ENCODE measurements at regions not wholly inside any gene's neighbourhood (a gene's known extent, or its start where the extent isn't known, plus 50 kb on each side); places are given as distances from the start of the nearest gene placed in this dataset.

DNA sequence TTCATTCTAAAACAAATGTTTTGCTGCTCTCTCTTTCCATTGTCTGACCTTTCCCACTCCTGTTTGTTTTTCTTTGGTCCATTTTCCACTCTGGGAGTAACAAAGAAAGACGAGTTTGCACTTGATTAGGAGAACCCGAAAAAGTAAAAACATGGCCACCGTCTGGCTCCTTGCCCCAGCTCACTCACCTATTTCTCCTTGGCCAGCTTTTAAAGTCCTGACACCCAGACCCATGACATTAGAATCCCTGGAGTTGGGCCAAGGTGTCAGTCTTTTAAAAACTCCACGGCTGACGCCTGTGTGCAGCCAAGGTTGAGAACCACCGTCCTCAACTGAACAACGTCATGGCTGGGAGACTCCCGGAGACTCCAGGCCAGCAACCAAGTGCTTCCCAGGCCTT is 63.6 kb upstream of the FLT1 start:
- DNase-seq (no peak), ATAC-seq (peak in 1 of 2 donors; percentile 23)
- intact Hi-C loops (cut with DNase I), result no loop called here

DNA sequence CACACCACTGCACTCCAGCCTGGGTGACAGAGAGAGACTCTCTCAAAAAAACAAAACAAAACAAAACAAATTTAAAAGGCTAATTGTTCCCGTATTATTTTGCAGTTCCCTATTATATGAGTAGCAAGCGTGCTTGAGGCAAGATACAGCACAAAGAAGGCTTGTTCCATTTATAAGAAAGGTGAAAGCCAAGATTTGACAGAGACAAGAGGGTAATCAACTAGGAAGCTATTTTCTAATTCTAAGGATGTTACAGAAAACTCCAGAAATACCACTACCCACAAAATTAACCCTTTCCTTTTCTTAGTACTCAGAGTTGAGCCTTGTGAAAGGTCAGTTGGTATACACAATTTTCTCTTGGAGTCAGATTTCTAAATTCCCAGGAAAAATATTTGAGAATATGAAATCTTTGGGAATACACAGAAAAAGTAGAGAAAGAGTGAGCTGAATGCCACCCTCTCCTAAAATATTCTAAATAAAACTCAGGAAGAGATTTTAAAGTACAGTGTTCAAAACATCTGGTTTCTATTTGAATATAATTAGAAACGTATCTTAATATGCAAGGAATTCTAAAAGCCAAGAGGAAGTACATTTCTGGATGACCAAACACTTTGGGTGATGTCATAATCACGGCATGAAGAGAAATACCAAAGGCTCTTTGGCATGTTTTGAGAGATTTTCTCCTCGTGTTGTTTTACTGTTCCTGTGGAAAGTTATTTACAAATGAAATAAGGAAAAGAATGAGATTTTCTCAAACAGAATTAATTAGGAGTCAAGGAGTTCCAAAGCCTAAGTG is 63.0 kb upstream of the FLT1 start:
- ATAC-seq, result peak in 1 of 2 donors; percentile 69
- H3K36me3 ChIP-seq, result no peaks in the 10 kb centered on the region
- no peak for DNase-seq
- H3K4me1 ChIP-seq, result peaks cover 10% of the 10 kb centered on the region
- H3K9me3 ChIP-seq, result no peaks in the 10 kb centered on the region
- intact Hi-C loops (cut with DNase I), result no loop called here
- peak overlapping the region; percentile 56 for H3K27ac ChIP-seq
- H3K27me3 ChIP-seq (ENCODE audit: low read depth), result no peaks in the 10 kb centered on the region
- TF ChIP-seq, protein P1, sequence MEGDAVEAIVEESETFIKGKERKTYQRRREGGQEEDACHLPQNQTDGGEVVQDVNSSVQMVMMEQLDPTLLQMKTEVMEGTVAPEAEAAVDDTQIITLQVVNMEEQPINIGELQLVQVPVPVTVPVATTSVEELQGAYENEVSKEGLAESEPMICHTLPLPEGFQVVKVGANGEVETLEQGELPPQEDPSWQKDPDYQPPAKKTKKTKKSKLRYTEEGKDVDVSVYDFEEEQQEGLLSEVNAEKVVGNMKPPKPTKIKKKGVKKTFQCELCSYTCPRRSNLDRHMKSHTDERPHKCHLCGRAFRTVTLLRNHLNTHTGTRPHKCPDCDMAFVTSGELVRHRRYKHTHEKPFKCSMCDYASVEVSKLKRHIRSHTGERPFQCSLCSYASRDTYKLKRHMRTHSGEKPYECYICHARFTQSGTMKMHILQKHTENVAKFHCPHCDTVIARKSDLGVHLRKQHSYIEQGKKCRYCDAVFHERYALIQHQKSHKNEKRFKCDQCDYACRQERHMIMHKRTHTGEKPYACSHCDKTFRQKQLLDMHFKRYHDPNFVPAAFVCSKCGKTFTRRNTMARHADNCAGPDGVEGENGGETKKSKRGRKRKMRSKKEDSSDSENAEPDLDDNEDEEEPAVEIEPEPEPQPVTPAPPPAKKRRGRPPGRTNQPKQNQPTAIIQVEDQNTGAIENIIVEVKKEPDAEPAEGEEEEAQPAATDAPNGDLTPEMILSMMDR (IDR thresholded peaks at IDR 0.05), result no peak
- H3K4me3 ChIP-seq, result no peak overlapping the region

More for the DNA sequence above, 63.6 kb upstream of the FLT1 start:
- H3K4me1 ChIP-seq, result peaks cover 13% of the 10 kb centered on the region
- no peaks in the 10 kb centered on the region for H3K9me3 ChIP-seq
- H3K27ac ChIP-seq, result peak overlapping the region; percentile 56
- H3K36me3 ChIP-seq, result no peaks in the 10 kb centered on the region
- TF ChIP-seq, protein P1 (IDR thresholded peaks at IDR 0.05), result no peak
- no peaks in the 10 kb centered on the region for H3K27me3 ChIP-seq (ENCODE audit: low read depth)
- no peak overlapping the region for H3K4me3 ChIP-seq

DNA sequence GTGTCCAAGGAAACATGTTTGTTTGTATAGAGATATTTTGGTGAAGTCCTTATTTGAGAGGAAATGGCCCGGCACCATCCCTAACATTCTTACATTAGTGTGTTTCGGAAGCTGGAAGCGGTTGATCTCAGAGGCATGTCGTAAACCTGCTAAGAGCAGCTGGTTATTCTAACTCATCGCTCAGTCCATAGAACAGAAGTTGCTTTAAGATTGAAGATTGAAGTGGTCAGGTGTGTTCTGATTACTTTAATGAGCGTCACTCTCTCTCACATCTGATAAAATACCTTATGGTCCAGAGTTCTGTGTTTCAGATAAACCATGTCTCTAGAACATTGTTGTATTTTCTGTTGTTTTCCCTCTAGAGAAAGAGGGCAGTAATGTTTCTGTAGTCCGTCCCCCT is 60.2 kb upstream of the FLT1 start:
- Histone ChIP-seq H3K27me3 (ENCODE audit: low read depth) (no peaks in the 10 kb centered on the region), H3K36me3 (no peaks in the 10 kb centered on the region), H3K4me1 (peaks cover 10% of the 10 kb centered on the region), H3K9me3 (no peaks in the 10 kb centered on the region), H3K27ac (no peak overlapping the region), H3K4me3 (no peak overlapping the region)
- TF ChIP-seq, protein P1 (IDR thresholded peaks at IDR 0.05), result no peak
- ATAC-seq (no peak), DNase-seq (no peak)
- intact Hi-C loops (cut with DNase I), result no loop called here

DNA sequence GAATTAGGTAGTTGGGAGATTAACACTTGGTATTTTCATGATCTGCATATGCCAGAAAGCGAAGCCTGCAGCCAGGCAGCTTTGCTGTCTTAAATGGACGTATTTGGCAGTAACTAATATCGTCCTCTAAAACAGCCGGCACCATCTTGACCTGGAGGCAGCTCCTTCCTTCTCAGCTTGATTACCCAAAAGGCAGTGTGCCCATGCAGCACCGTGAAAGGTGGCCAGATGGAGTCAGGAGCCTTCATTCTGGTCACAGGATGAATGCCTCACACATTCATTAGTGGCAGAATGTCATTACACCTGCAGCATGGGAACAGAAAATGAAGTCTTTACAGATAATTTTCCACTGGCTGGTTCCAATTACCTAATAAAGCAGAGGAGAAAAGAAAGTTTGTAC is 59.0 kb upstream of the FLT1 start:
- no peaks in the 10 kb centered on the region for H3K27me3 ChIP-seq (ENCODE audit: low read depth)
- DNase-seq, result no peak
- no peak for ATAC-seq
- intact Hi-C loops (cut with DNase I), result no loop called here
- H3K36me3 ChIP-seq, result no peaks in the 10 kb centered on the region
- TF ChIP-seq, protein P1 (IDR thresholded peaks at IDR 0.05), result no peak
- H3K4me3 ChIP-seq, result no peak overlapping the region
- H3K9me3 ChIP-seq, result no peaks in the 10 kb centered on the region
- peaks cover 10% of the 10 kb centered on the region for H3K4me1 ChIP-seq
- H3K27ac ChIP-seq, result no peak overlapping the region

DNA sequence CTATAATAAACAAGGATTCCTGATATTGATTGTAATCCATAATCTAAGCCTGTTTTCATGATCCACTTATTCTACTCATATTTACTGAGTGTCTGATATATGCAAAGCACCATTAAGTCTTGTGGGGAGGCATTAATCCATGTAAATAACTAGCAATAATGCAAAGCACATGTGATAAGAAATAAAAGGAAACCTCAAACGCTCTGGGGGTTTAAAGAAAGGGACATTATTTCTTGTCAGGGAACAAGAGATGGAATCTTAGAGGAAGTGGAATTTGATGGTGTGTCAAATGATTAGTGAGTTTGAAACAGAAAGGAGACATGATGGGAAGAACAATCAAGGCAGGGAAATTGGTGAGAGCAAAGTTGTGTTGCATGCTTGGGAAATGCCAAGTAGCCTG is 57.4 kb upstream of the FLT1 start:
- no peak for ATAC-seq
- no peaks in the 10 kb centered on the region for H3K36me3 ChIP-seq
- intact Hi-C loops (cut with DNase I), result no loop called here
- no peak overlapping the region for H3K27ac ChIP-seq
- H3K9me3 ChIP-seq, result no peaks in the 10 kb centered on the region
- H3K4me3 ChIP-seq, result no peak overlapping the region
- H3K4me1 ChIP-seq, result no peaks in the 10 kb centered on the region
- no peaks in the 10 kb centered on the region for H3K27me3 ChIP-seq (ENCODE audit: low read depth)
- TF ChIP-seq, protein P1 (IDR thresholded peaks at IDR 0.05), result no peak
- DNase-seq, result no peak
